NCI-H2227 (cell line): ENCODE measurements at regions not wholly inside any gene's neighbourhood (a gene's known extent, or its start where the extent isn't known, plus 50 kb on each side); places are given as distances from the start of the nearest gene placed in this dataset.
A peak's percentile ranks its signal among the peaks of the same experiment; 100 is the strongest.

Source experiments
- DNase-seq: peaks from one replicate; lab custom pipeline; 2025; ENCODE audit not compliant: unreplicated experiment; lab: John Stamatoyannopoulos, UW

- no peak for DNase-seq
Observed at GRCh38 chr13:75061909-75062308, 420.1 kb downstream of the TBC1D4 start.

- DNase-seq = no peak
Observed at GRCh38 chr13:75055296-75055695, 426.7 kb downstream of the TBC1D4 start.

GRCh38 chr13:75052616-75053015 lies 429.4 kb downstream of the TBC1D4 start:
- DNase-seq = no peak

GRCh38 chr13:75050419-75051046 lies 431.4 kb downstream of the TBC1D4 start:
- DNase-seq = no peak

GRCh38 chr13:75049735-75050335 lies 432.1 kb downstream of the TBC1D4 start:
- no peak for DNase-seq

GRCh38 chr13:75042807-75043206 lies 439.2 kb downstream of the TBC1D4 start:
- no peak for DNase-seq

GRCh38 chr13:75038393-75039113 lies 443.4 kb downstream of the TBC1D4 start:
- peak; percentile 61 for DNase-seq

GRCh38 chr13:75025956-75026355 lies 456.0 kb downstream of the TBC1D4 start:
- no peak for DNase-seq

GRCh38 chr13:75024602-75025001 lies 457.4 kb downstream of the TBC1D4 start:
- DNase-seq = no peak

GRCh38 chr13:75023609-75024008 lies 458.4 kb downstream of the TBC1D4 start:
- DNase-seq = no peak

- no peak for DNase-seq
Observed at GRCh38 chr13:75021151-75021550, 460.8 kb downstream of the TBC1D4 start.

GRCh38 chr13:75016225-75016624 lies 465.7 kb downstream of the TBC1D4 start:
- DNase-seq = no peak

GRCh38 chr13:75013818-75014217 lies 468.2 kb downstream of the TBC1D4 start:
- DNase-seq = no peak

- no peak for DNase-seq
Observed at GRCh38 chr13:75010941-75011340, 471.0 kb downstream of the TBC1D4 start.

- DNase-seq = no peak
Observed at GRCh38 chr13:75008926-75009325, 473.0 kb downstream of the TBC1D4 start.

- DNase-seq = no peak
Observed at GRCh38 chr13:74990992-74991391, 491.0 kb downstream of the TBC1D4 start.

GRCh38 chr13:74987124-74987690 lies 494.8 kb downstream of the TBC1D4 start:
- DNase-seq = no peak

GRCh38 chr13:74986609-74987008 lies 495.4 kb downstream of the TBC1D4 start:
- no peak for DNase-seq

GRCh38 chr13:74979703-74980102 lies 502.3 kb downstream of the TBC1D4 start:
- no peak for DNase-seq

GRCh38 chr13:74978591-74978990 lies 503.4 kb downstream of the TBC1D4 start:
- no peak for DNase-seq

- no peak for DNase-seq
Observed at GRCh38 chr13:74977498-74977897, 504.5 kb downstream of the TBC1D4 start.

- DNase-seq = no peak
Observed at GRCh38 chr13:74975111-74975510, 506.9 kb downstream of the TBC1D4 start.
